ENCODE measurements at regions not wholly inside any gene's neighbourhood (a gene's known extent, or its start where the extent isn't known, plus 50 kb on each side); places are given as distances from the start of the nearest gene placed in this dataset.
"Not testable (repeated sequence)": the region's sequence is repeated elsewhere in the genome, so short reads cannot be mapped to it uniquely, and the experiment has no call there.

GRCh38 chr1:56115701-56116100 is 463.7 kb downstream of the PLPP3 start:
- intact Hi-C loops (cut with micrococcal nuclease): no loop called here
- Mint-ChIP-seq H3K27me3 (ENCODE audit: low read depth) (no peaks in the 10 kb centered on the region), H3K27ac (no peak overlapping the region), H3K4me1 (ENCODE audit: low read depth) (no peaks in the 10 kb centered on the region), H3K36me3 (ENCODE audit: low read depth) (no peaks in the 10 kb centered on the region), H3K9me3 (peaks cover 3% of the 10 kb centered on the region), H3K4me3 (ENCODE audit: low read depth) (no peak overlapping the region)
- no peak for DNase-seq (ENCODE audit: low spot score)

- Mint-ChIP-seq H3K27ac (no peak overlapping the region), H3K27me3 (ENCODE audit: low read depth) (no peaks in the 10 kb centered on the region), H3K4me3 (ENCODE audit: low read depth) (no peak overlapping the region), H3K9me3 (peaks cover 3% of the 10 kb centered on the region), H3K4me1 (ENCODE audit: low read depth) (no peaks in the 10 kb centered on the region), H3K36me3 (ENCODE audit: low read depth) (no peaks in the 10 kb centered on the region)
- intact Hi-C loops (cut with micrococcal nuclease): no loop called here
- DNase-seq (ENCODE audit: low spot score): no peak
These were observed 465.7 kb downstream of the PLPP3 start for GRCh38 chr1:56113679-56114078.

- intact Hi-C loops (cut with micrococcal nuclease): no loop called here
- Mint-ChIP-seq H3K9me3 (peaks cover 16% of the 10 kb centered on the region), H3K36me3 (ENCODE audit: low read depth) (no peaks in the 10 kb centered on the region), H3K4me1 (ENCODE audit: low read depth) (no peaks in the 10 kb centered on the region), H3K4me3 (ENCODE audit: low read depth) (no peak overlapping the region), H3K27ac (no peak overlapping the region), H3K27me3 (ENCODE audit: low read depth) (no peaks in the 10 kb centered on the region)
- DNase-seq (ENCODE audit: low spot score): no peak
These were observed 472.1 kb downstream of the PLPP3 start for GRCh38 chr1:56107275-56107638.

GRCh38 chr1:56106531-56107274 is 472.7 kb downstream of the PLPP3 start:
- intact Hi-C loops (cut with micrococcal nuclease): no loop called here
- no peak for DNase-seq (ENCODE audit: low spot score)
- Mint-ChIP-seq H3K27ac (no peak overlapping the region), H3K9me3 (peaks cover 16% of the 10 kb centered on the region), H3K4me1 (ENCODE audit: low read depth) (no peaks in the 10 kb centered on the region), H3K4me3 (ENCODE audit: low read depth) (no peak overlapping the region), H3K36me3 (ENCODE audit: low read depth) (no peaks in the 10 kb centered on the region), H3K27me3 (ENCODE audit: low read depth) (no peaks in the 10 kb centered on the region)

- Mint-ChIP-seq H3K27me3 (ENCODE audit: low read depth) (no peaks in the 10 kb centered on the region), H3K27ac (no peak overlapping the region), H3K9me3 (peaks cover 13% of the 10 kb centered on the region), H3K4me3 (ENCODE audit: low read depth) (no peak overlapping the region), H3K36me3 (ENCODE audit: low read depth) (no peaks in the 10 kb centered on the region), H3K4me1 (ENCODE audit: low read depth) (no peaks in the 10 kb centered on the region)
- intact Hi-C loops (cut with micrococcal nuclease): no loop called here
- DNase-seq (ENCODE audit: low spot score): no peak
These were observed 474.0 kb downstream of the PLPP3 start for GRCh38 chr1:56105397-56105796.

GRCh38 chr1:56099766-56100265 is 479.5 kb downstream of the PLPP3 start:
- no peaks in the 10 kb centered on the region for H3K4me1 Mint-ChIP-seq (ENCODE audit: low read depth)
- no peak overlapping the region for H3K27ac Mint-ChIP-seq
- DNase-seq (ENCODE audit: low spot score): no peak
- intact Hi-C loops (cut with micrococcal nuclease): no loop called here
- H3K4me3 Mint-ChIP-seq (ENCODE audit: low read depth): no peak overlapping the region
- no peaks in the 10 kb centered on the region for H3K27me3 Mint-ChIP-seq (ENCODE audit: low read depth)
- peaks cover 5% of the 10 kb centered on the region for H3K9me3 Mint-ChIP-seq
- H3K36me3 Mint-ChIP-seq (ENCODE audit: low read depth): no peaks in the 10 kb centered on the region

GRCh38 chr1:56098946-56099345 is 480.4 kb downstream of the PLPP3 start:
- no peaks in the 10 kb centered on the region for H3K27me3 Mint-ChIP-seq (ENCODE audit: low read depth)
- no peaks in the 10 kb centered on the region for H3K4me1 Mint-ChIP-seq (ENCODE audit: low read depth)

GRCh38 chr1:56097713-56098112 is 481.6 kb downstream of the PLPP3 start:
- Mint-ChIP-seq H3K36me3 (ENCODE audit: low read depth) (no peaks in the 10 kb centered on the region), H3K27ac (no peak overlapping the region), H3K4me3 (ENCODE audit: low read depth) (no peak overlapping the region), H3K27me3 (ENCODE audit: low read depth) (no peaks in the 10 kb centered on the region), H3K4me1 (ENCODE audit: low read depth) (no peaks in the 10 kb centered on the region), H3K9me3 (peaks cover 1% of the 10 kb centered on the region)
- intact Hi-C loops (cut with micrococcal nuclease): no loop called here
- no peak for DNase-seq (ENCODE audit: low spot score)

More at GRCh38 chr1:56098946-56099345, 480.4 kb downstream of the PLPP3 start:
- no peak for DNase-seq (ENCODE audit: low spot score)
- Mint-ChIP-seq H3K4me3 (ENCODE audit: low read depth) (no peak overlapping the region), H3K9me3 (peaks cover 5% of the 10 kb centered on the region), H3K27ac (no peak overlapping the region), H3K36me3 (ENCODE audit: low read depth) (no peaks in the 10 kb centered on the region)
- intact Hi-C loops (cut with micrococcal nuclease): no loop called here

GRCh38 chr1:56095696-56096665 is 483.4 kb downstream of the PLPP3 start:
- H3K27ac Mint-ChIP-seq: no peak overlapping the region
- H3K4me3 Mint-ChIP-seq (ENCODE audit: low read depth): no peak overlapping the region
- intact Hi-C loops (cut with micrococcal nuclease): no loop called here
- no peaks in the 10 kb centered on the region for H3K4me1 Mint-ChIP-seq (ENCODE audit: low read depth)
- no peak for DNase-seq (ENCODE audit: low spot score)
- no peaks in the 10 kb centered on the region for H3K27me3 Mint-ChIP-seq (ENCODE audit: low read depth)
- no peaks in the 10 kb centered on the region for H3K36me3 Mint-ChIP-seq (ENCODE audit: low read depth)
- no peaks in the 10 kb centered on the region for H3K9me3 Mint-ChIP-seq

GRCh38 chr1:56094168-56094567 is 485.2 kb downstream of the PLPP3 start:
- Mint-ChIP-seq H3K27me3 (ENCODE audit: low read depth) (no peaks in the 10 kb centered on the region), H3K27ac (no peak overlapping the region), H3K36me3 (ENCODE audit: low read depth) (no peaks in the 10 kb centered on the region), H3K4me1 (ENCODE audit: low read depth) (no peaks in the 10 kb centered on the region), H3K9me3 (no peaks in the 10 kb centered on the region), H3K4me3 (ENCODE audit: low read depth) (no peak overlapping the region)
- no peak for DNase-seq (ENCODE audit: low spot score)
- intact Hi-C loops (cut with micrococcal nuclease): no loop called here

GRCh38 chr1:56092684-56093570 is 486.4 kb downstream of the PLPP3 start:
- no peak overlapping the region for H3K27ac Mint-ChIP-seq
- intact Hi-C loops (cut with micrococcal nuclease): no loop called here

GRCh38 chr1:56089826-56090225 is 489.5 kb downstream of the PLPP3 start:
- DNase-seq (ENCODE audit: low spot score); H3K27me3 Mint-ChIP-seq (ENCODE audit: low read depth); H3K9me3 Mint-ChIP-seq; H3K27ac Mint-ChIP-seq; intact Hi-C loops (cut with micrococcal nuclease); H3K36me3 Mint-ChIP-seq (ENCODE audit: low read depth); H3K4me3 Mint-ChIP-seq (ENCODE audit: low read depth); H3K4me1 Mint-ChIP-seq (ENCODE audit: low read depth): not testable (repeated sequence)

More at GRCh38 chr1:56092684-56093570, 486.4 kb downstream of the PLPP3 start:
- H3K4me3 Mint-ChIP-seq (ENCODE audit: low read depth): no peak overlapping the region
- H3K4me1 Mint-ChIP-seq (ENCODE audit: low read depth): no peaks in the 10 kb centered on the region
- H3K36me3 Mint-ChIP-seq (ENCODE audit: low read depth): no peaks in the 10 kb centered on the region
- H3K9me3 Mint-ChIP-seq: no peaks in the 10 kb centered on the region
- no peak for DNase-seq (ENCODE audit: low spot score)
- H3K27me3 Mint-ChIP-seq (ENCODE audit: low read depth): no peaks in the 10 kb centered on the region
